H1 (cell line): ENCODE measurements at regions not wholly inside any gene's neighbourhood (a gene's known extent, or its start where the extent isn't known, plus 50 kb on each side); places are given as distances from the start of the nearest gene placed in this dataset.

Experiments used
- CTCF ChIA-PET: fragments of 300-600 bp; sonication (Branson Sonifier 250); formaldehyde crosslinking; loops from one replicate; lab custom pipeline; 2021; ENCODE audit not compliant: partially characterized antibody; lab: Charles Lee
- POLR2A ChIA-PET: fragments of 300-600 bp; sonication (Branson Sonifier 250); formaldehyde crosslinking; loops from one replicate; lab custom pipeline; 2021; ENCODE audit warnings: inconsistent platforms; ENCODE audit not compliant: partially characterized antibody; lab: Charles Lee
- DNase-seq, 2 experiments: peaks; one replicate each; pipeline versions ENCODE4 v3.0.0 to v3.0.0-alpha.2; 2010 to 2022; ENCODE audit warnings: low spot score in 2 of 2, low read depth in 1 of 2, mixed read lengths in 1 of 2
- FAIRE-seq: peaks from 2 replicates; lab custom pipeline; 2011; peaks lifted over from hg19 to GRCh38; lab: Jason Lieb, UNC
- H2AFZ ChIP-seq: 2 replicates; pipeline ENCODE4 v1.8.1; 2012; ENCODE audit warnings: low read length, inconsistent platforms
- H2AK5ac ChIP-seq: 2 replicates; pipeline ENCODE4 v1.6.1; 2013; ENCODE audit warnings: low read depth, low read length
- H2BK120ac ChIP-seq: replicated peaks from 2 replicates; pipeline ENCODE3; 2013; ENCODE audit warnings: low read depth, low read length, inconsistent platforms
- H2BK12ac ChIP-seq: 2 replicates; pipeline ENCODE4 v1.6.1; 2013; ENCODE audit warnings: low read depth, low read length
- H2BK15ac ChIP-seq: 2 replicates; pipeline ENCODE4 v1.6.1; 2013; ENCODE audit warnings: low read length
- H2BK20ac ChIP-seq: 2 replicates; pipeline ENCODE4 v1.6.1; 2013; ENCODE audit warnings: low read length
- H2BK5ac ChIP-seq: 2 replicates; pipeline ENCODE4 v1.6.1; 2013; ENCODE audit warnings: low read depth, low read length
- H3K14ac ChIP-seq: 2 replicates; pipeline ENCODE4 v1.6.1; 2013; ENCODE audit warnings: inconsistent platforms; ENCODE audit not compliant: insufficient read length
- H3K18ac ChIP-seq: 2 replicates; pipeline ENCODE4 v1.6.1; 2013; ENCODE audit warnings: low read length; ENCODE audit errors: extremely low read depth
- H3K23ac ChIP-seq: 2 replicates; pipeline ENCODE4 v1.6.1; 2013; ENCODE audit warnings: inconsistent platforms; ENCODE audit not compliant: insufficient read length
- H3K23me2 ChIP-seq: 2 replicates; pipeline ENCODE4 v1.6.1; 2013; ENCODE audit warnings: low read depth, low read length
- H3K27ac ChIP-seq: 2 replicates; pipeline ENCODE4 v1.6.1; 2011; ENCODE audit warnings: low read depth, low read length, inconsistent platforms
- H3K27me3 ChIP-seq, 4 experiments: replicated peaks in 1 of 4; 1 replicate in 1 of 4; 2 replicates in 3 of 4; pipeline versions ENCODE4 v1.6.1 to v1.8.1; 2011 to 2013; ENCODE audit warnings: low read length in 3 of 4, mild to moderate bottlenecking in 3 of 4, inconsistent platforms in 2 of 4, mixed read lengths in 2 of 4, moderate library complexity in 1 of 4; ENCODE audit not compliant: control insufficient read depth in 3 of 4, insufficient read depth in 3 of 4; ENCODE audit errors: extremely low read depth in 1 of 4
- H3K36me3 ChIP-seq, 4 experiments: 2 replicates each; pipeline versions ENCODE4 v1.6.1 to v1.8.1; 2011 to 2013; ENCODE audit warnings: mild to moderate bottlenecking in 4 of 4, low read length in 3 of 4, moderate library complexity in 2 of 4, control low read depth in 1 of 4, inconsistent platforms in 1 of 4; ENCODE audit not compliant: insufficient read depth in 4 of 4, control insufficient read depth in 2 of 4
- H3K4ac ChIP-seq: replicated peaks from 2 replicates; pipeline ENCODE3; 2013; ENCODE audit warnings: low read length, low read depth, mixed read lengths, inconsistent platforms; ENCODE audit not compliant: insufficient read length
- H3K4me1 ChIP-seq, 4 experiments: replicated peaks in 1 of 4; 1 replicate in 1 of 4; 2 replicates in 3 of 4; pipeline versions ENCODE4 v1.6.1 to v1.8.1; 2011 to 2013; ENCODE audit warnings: low read length in 3 of 4, inconsistent platforms in 2 of 4, mixed read lengths in 1 of 4; ENCODE audit not compliant: insufficient read depth in 4 of 4, control insufficient read depth in 3 of 4
- H3K4me2 ChIP-seq, 2 experiments: 2 replicates each; pipeline versions ENCODE4 v1.6.1 to v1.8.1; 2011 to 2013; ENCODE audit warnings: low read depth in 2 of 2, low read length in 2 of 2, control low read depth in 1 of 2, inconsistent platforms in 1 of 2, mild to moderate bottlenecking in 1 of 2; ENCODE audit not compliant: insufficient read depth in 1 of 2
- H3K4me3 ChIP-seq, 4 experiments: fragments of 200-600, 300-600 bp in 1 of 4; sonication (generic), shearing (Covaris generic), sonication (Bioruptor Twin) in 1 of 4; 2 replicates each; pipeline versions ENCODE4 v1.5.1 to v1.8.1; 2011 to 2016; ENCODE audit warnings: low read length in 4 of 4, low read depth in 3 of 4, control low read depth in 2 of 4, inconsistent platforms in 2 of 4, mild to moderate bottlenecking in 2 of 4, mixed read lengths in 1 of 4, moderate library complexity in 1 of 4; ENCODE audit not compliant: insufficient read depth in 2 of 4; ENCODE audit errors: extremely low read depth in 1 of 4
- H3K56ac ChIP-seq: replicated peaks from 2 replicates; pipeline ENCODE3; 2013; ENCODE audit warnings: low read depth, mild to moderate bottlenecking, mixed read lengths, low read length, inconsistent platforms; ENCODE audit not compliant: insufficient read length
- H3K79me1 ChIP-seq: 2 replicates; pipeline ENCODE4 v1.6.1; 2013; ENCODE audit warnings: low read depth, low read length, control low read depth
- H3K79me2 ChIP-seq, 2 experiments: 2 replicates each; pipeline versions ENCODE4 v1.6.1 to v1.8.1; 2012 to 2013; ENCODE audit warnings: low read length in 2 of 2, mild to moderate bottlenecking in 2 of 2, inconsistent platforms in 1 of 2; ENCODE audit not compliant: insufficient read depth in 2 of 2, control insufficient read depth in 1 of 2
- H3K9ac ChIP-seq, 4 experiments: replicated peaks in 1 of 4; 1 replicate in 1 of 4; 2 replicates in 3 of 4; pipeline versions ENCODE4 v1.6.1 to v1.8.1; 2011 to 2013; ENCODE audit warnings: low read depth in 3 of 4, low read length in 3 of 4, control low read depth in 2 of 4, mild to moderate bottlenecking in 2 of 4, moderate library complexity in 2 of 4, inconsistent platforms in 1 of 4; ENCODE audit errors: extremely low read depth in 1 of 4
- H3K9me3 ChIP-seq, 2 experiments: 2 replicates each; pipeline versions ENCODE4 v1.6.1 to v1.8.1; 2012 to 2013; ENCODE audit warnings: mild to moderate bottlenecking in 2 of 2, moderate library complexity in 2 of 2, control low read depth in 1 of 2, inconsistent platforms in 1 of 2, low read depth in 1 of 2, low read length in 1 of 2, mixed read lengths in 1 of 2; ENCODE audit not compliant: insufficient read depth in 2 of 2
- H4K20me1 ChIP-seq, 2 experiments: replicated peaks in 1 of 2; 2 replicates each; pipeline versions ENCODE3 to v1.8.1; 2011 to 2013; ENCODE audit warnings: inconsistent platforms in 2 of 2, low read length in 2 of 2, mild to moderate bottlenecking in 1 of 2; ENCODE audit not compliant: insufficient read depth in 2 of 2, control insufficient read depth in 1 of 2
- H4K5ac ChIP-seq: 2 replicates; pipeline ENCODE4 v1.6.1; 2013; ENCODE audit warnings: low read length, low read depth, mixed read lengths, inconsistent platforms; ENCODE audit not compliant: insufficient read length
- H4K8ac ChIP-seq: 2 replicates; pipeline ENCODE4 v1.8.0; 2013; ENCODE audit warnings: mild to moderate bottlenecking, moderate library complexity, low read length, inconsistent platforms; ENCODE audit not compliant: insufficient read depth; ENCODE audit errors: extremely low read depth
- H4K91ac ChIP-seq: replicated peaks from 2 replicates; pipeline ENCODE3; 2013; ENCODE audit warnings: low read length, mixed read lengths, inconsistent platforms; ENCODE audit not compliant: insufficient read length
- CBX8 ChIP-seq: fragments of 300-800, 300-1000 bp; sonication (generic); IDR thresholded peaks from 2 replicates; pipeline ENCODE4 v1.7.1; 2016; ENCODE audit warnings: low read depth, low read length, borderline replicate concordance
- CHD2 ChIP-seq: IDR thresholded peaks from 2 replicates; pipeline ENCODE4 v1.6.1; 2012; ENCODE audit warnings: low read length, improper control_type of control experiment
- CREB1 ChIP-seq: IDR thresholded peaks from 2 replicates; pipeline ENCODE4 v1.6.1; 2012; ENCODE audit warnings: inconsistent platforms
- EGR1 ChIP-seq: IDR thresholded peaks from 2 replicates; pipeline ENCODE4 v1.6.1; 2011; ENCODE audit warnings: low read depth, low read length, borderline replicate concordance
- JUN ChIP-seq: IDR thresholded peaks from 2 replicates; pipeline ENCODE4 v1.6.1; 2011; ENCODE audit warnings: low read depth, mild to moderate bottlenecking, improper control_type of control experiment, low read length
- KDM1A ChIP-seq: fragments of 200-600, 300-600 bp; sonication (generic); IDR thresholded peaks from 2 replicates; pipeline ENCODE4 v1.7.1; 2016; ENCODE audit warnings: mild to moderate bottlenecking, low read length, borderline replicate concordance
- KDM5A ChIP-seq: fragments of 200-600 bp; IDR thresholded peaks from 2 replicates; pipeline ENCODE4 v1.7.1; 2012; ENCODE audit warnings: mild to moderate bottlenecking, low read length, inconsistent platforms, mixed read lengths
- MAFK ChIP-seq: IDR thresholded peaks from 2 replicates; pipeline ENCODE4 v1.6.1; 2012; ENCODE audit warnings: low read depth, mild to moderate bottlenecking, improper control_type of control experiment, low read length
- PHF8 ChIP-seq: fragments of 200-600 bp; sonication (generic); conservative IDR thresholded peaks from 2 replicates; pipeline ENCODE4 v1.7.1; 2012; ENCODE audit warnings: low read depth, mild to moderate bottlenecking, inconsistent platforms, low read length, moderate library complexity
- POU5F1 ChIP-seq: IDR thresholded peaks from 2 replicates; pipeline ENCODE4 v1.6.1; 2011; ENCODE audit warnings: low read depth, mild to moderate bottlenecking, low read length, moderate library complexity
- SIX5 ChIP-seq: IDR thresholded peaks from 2 replicates; pipeline ENCODE4 v1.6.1; 2011; ENCODE audit warnings: mild to moderate bottlenecking, low read depth, low read length
- WGBS, 2 experiments: shearing (Covaris generic) in 1 of 2; methylation state at CpG; one replicate each; pipeline versions ENCODE4 v1.1.6 to v1.1.7; 2013 to 2015; ENCODE audit warnings: low lambda C conversion rate in 2 of 2, mixed read lengths in 2 of 2, inconsistent platforms in 1 of 2, low coverage in 1 of 2, missing lambda C conversion rate in 1 of 2; ENCODE audit not compliant: insufficient replicate concordance in 2 of 2, insufficient coverage in 1 of 2, insufficient read length in 1 of 2; ENCODE audit errors: extremely low coverage in 1 of 2, missing lambda C conversion rate in 1 of 2; 5-methylcytosine and 5-hydroxymethylcytosine counted together

- no peaks in the 10 kb centered on the region for H3K79me1 ChIP-seq
- no peak overlapping the region for H2BK12ac ChIP-seq
- H3K4me1 ChIP-seq = peaks cover 0 to 4% (median 2%) of the 10 kb centered on the region in 4 experiments; a peak in 1 of 7 replicates
- H3K4me3 ChIP-seq = no peak overlapping the region
- no peak overlapping the region for H4K8ac ChIP-seq
- H2AK5ac ChIP-seq = no peak overlapping the region
- H2BK5ac ChIP-seq = no peak overlapping the region; the same call in 1 of the 2 replicates
- no peaks in the 10 kb centered on the region for H4K20me1 ChIP-seq
- FAIRE-seq = no peak
- no peak overlapping the region for H2AFZ ChIP-seq
- H3K4me2 ChIP-seq = no peak overlapping the region
- H4K5ac ChIP-seq = no peak overlapping the region
- no peaks in the 10 kb centered on the region for H3K9me3 ChIP-seq
- no peak overlapping the region for H3K18ac ChIP-seq
- H3K23me2 ChIP-seq = no peaks in the 10 kb centered on the region
- no peaks in the 10 kb centered on the region for H3K27me3 ChIP-seq
- H4K91ac ChIP-seq = no peak overlapping the region
- H3K36me3 ChIP-seq = no peaks in the 10 kb centered on the region
- H3K23ac ChIP-seq = no peak overlapping the region
- 94% methylated on average over 5 of the region's 5 CpGs; no CpG with 5 or more reads in 1 of the 2 experiments for WGBS, 2 experiments
- DNase-seq = no peak
- no peak overlapping the region for H2BK20ac ChIP-seq
- H3K14ac ChIP-seq = no peak overlapping the region
- H3K9ac ChIP-seq = no peak overlapping the region
- H2BK120ac ChIP-seq = no peak overlapping the region
- H3K56ac ChIP-seq = no peak overlapping the region
- H3K79me2 ChIP-seq = no peaks in the 10 kb centered on the region
- POLR2A ChIA-PET = no interaction called here
- H2BK15ac ChIP-seq = no peak overlapping the region
- no peak overlapping the region for H3K27ac ChIP-seq
- CTCF ChIA-PET = interaction anchor here (1.7 kb wide), 1 partner anchor 11 kb away, joined by 5 read pairs; no protein-coding TSS in a partner anchor
- H3K4ac ChIP-seq = no peak overlapping the region
- TF ChIP-seq KDM1A = no peak
- no peak for TF ChIP-seq EGR1
- no peak for TF ChIP-seq MAFK
- TF ChIP-seq JUN = no peak
- TF ChIP-seq PHF8 = no peak
- TF ChIP-seq SIX5 = no peak
- TF ChIP-seq KDM5A = no peak
- no peak for TF ChIP-seq POU5F1
- TF ChIP-seq CHD2 = no peak
- TF ChIP-seq CBX8 = no peak
- TF ChIP-seq CREB1 = no peak
These were observed 271.8 kb downstream of the PCNX1 start for GRCh38 chr14:71179066-71179465.
